ENCODE measurements at regions not wholly inside any gene's neighbourhood (a gene's known extent, or its start where the extent isn't known, plus 50 kb on each side); places are given as distances from the start of the nearest gene placed in this dataset.

GRCh38 chr7:41067576-41067975 is 635.3 kb downstream of the INHBA start:
- Histone ChIP-seq H3K27me3 (ENCODE audit: control insufficient read depth in 1 of 2, insufficient read depth in 2 of 2, low read length in 2 of 2) (no peaks in the 10 kb centered on the region), H3K9me3 (ENCODE audit: control insufficient read depth in 1 of 2, insufficient read depth in 1 of 2, low read length in 2 of 2) (peaks cover 0 to 6% of the 10 kb centered on the region in 2 experiments), H3K4me1 (ENCODE audit: insufficient read depth, low read length) (no peaks in the 10 kb centered on the region), H3K27ac (ENCODE audit: low read depth in 1 of 2, low read length in 2 of 2) (no peak overlapping the region), H3K4me3 (ENCODE audit: low read length) (no peak overlapping the region), H3K36me3 (ENCODE audit: insufficient read depth, low read length) (no peaks in the 10 kb centered on the region)
- ChIA-PET CTCF (no interaction called here), POLR2A (no interaction called here)
- TF ChIP-seq CTCF (IDR thresholded peaks at IDR 0.05), result no peak
- no peak overlapping the region for H3K27ac Mint-ChIP-seq
- H3K4me3 Mint-ChIP-seq, result no peak overlapping the region
- intact Hi-C loops (cut with DNase I, micrococcal nuclease), result no loop called here
- H3K4me1 Mint-ChIP-seq (ENCODE audit: low read depth), result no peaks in the 10 kb centered on the region
- ATAC-seq (ENCODE audit: poor library complexity) (no peak), DNase-seq (no peak)
- H3K27me3 Mint-ChIP-seq, result no peaks in the 10 kb centered on the region
- no peaks in the 10 kb centered on the region for H3K9me3 Mint-ChIP-seq
- H3K36me3 Mint-ChIP-seq (ENCODE audit: low read depth), result no peaks in the 10 kb centered on the region

- ATAC-seq (ENCODE audit: poor library complexity), result no peak
- Mint-ChIP-seq H3K4me3 (no peak overlapping the region), H3K27me3 (no peaks in the 10 kb centered on the region), H3K9me3 (peaks cover 3% of the 10 kb centered on the region), H3K36me3 (ENCODE audit: low read depth) (no peaks in the 10 kb centered on the region), H3K4me1 (ENCODE audit: low read depth) (no peaks in the 10 kb centered on the region), H3K27ac (no peak overlapping the region)
- H3K4me1 ChIP-seq (ENCODE audit: insufficient read depth, low read length), result no peaks in the 10 kb centered on the region
- H3K4me3 ChIP-seq (ENCODE audit: low read length), result no peak overlapping the region
- no peak overlapping the region for H3K27ac ChIP-seq (ENCODE audit: low read depth in 1 of 2, low read length in 2 of 2)
- no peaks in the 10 kb centered on the region for H3K27me3 ChIP-seq (ENCODE audit: control insufficient read depth in 1 of 2, insufficient read depth in 2 of 2, low read length in 2 of 2)
- no peak for TF ChIP-seq CTCF (IDR thresholded peaks at IDR 0.05)
- no peak for DNase-seq
- POLR2A ChIA-PET, result no interaction called here
- CTCF ChIA-PET, result no interaction called here
- no peaks in the 10 kb centered on the region for H3K36me3 ChIP-seq (ENCODE audit: insufficient read depth, low read length)
- intact Hi-C loops (cut with DNase I, micrococcal nuclease), result no loop called here
- H3K9me3 ChIP-seq (ENCODE audit: control insufficient read depth in 1 of 2, insufficient read depth in 1 of 2, low read length in 2 of 2), result peaks cover 0 to 16% of the 10 kb centered on the region in 2 experiments
Observed at GRCh38 chr7:41065663-41066062, 637.2 kb downstream of the INHBA start.

GRCh38 chr7:41063116-41063515 is 639.8 kb downstream of the INHBA start:
- H3K4me3 ChIP-seq (ENCODE audit: low read length), result no peak overlapping the region
- Mint-ChIP-seq H3K4me1 (ENCODE audit: low read depth) (no peaks in the 10 kb centered on the region), H3K9me3 (peaks cover 3% of the 10 kb centered on the region), H3K4me3 (no peak overlapping the region), H3K27ac (no peak overlapping the region), H3K27me3 (no peaks in the 10 kb centered on the region), H3K36me3 (ENCODE audit: low read depth) (no peaks in the 10 kb centered on the region)
- H3K27ac ChIP-seq (ENCODE audit: low read depth in 1 of 2, low read length in 2 of 2), result no peak overlapping the region
- ChIA-PET POLR2A (no interaction called here), CTCF (no interaction called here)
- no peaks in the 10 kb centered on the region for H3K36me3 ChIP-seq (ENCODE audit: insufficient read depth, low read length)
- no peaks in the 10 kb centered on the region for H3K27me3 ChIP-seq (ENCODE audit: control insufficient read depth in 1 of 2, insufficient read depth in 2 of 2, low read length in 2 of 2)
- H3K4me1 ChIP-seq (ENCODE audit: insufficient read depth, low read length), result no peaks in the 10 kb centered on the region
- ATAC-seq (ENCODE audit: poor library complexity), result no peak
- TF ChIP-seq CTCF (IDR thresholded peaks at IDR 0.05), result no peak
- DNase-seq, result no peak
- intact Hi-C loops (cut with DNase I, micrococcal nuclease), result no loop called here
- H3K9me3 ChIP-seq (ENCODE audit: control insufficient read depth in 1 of 2, insufficient read depth in 1 of 2, low read length in 2 of 2), result peaks cover 0 to 22% of the 10 kb centered on the region in 2 experiments
